WTC11 (cell line): ENCODE measurements at regions not wholly inside any gene's neighbourhood (a gene's known extent, or its start where the extent isn't known, plus 50 kb on each side); places are given as distances from the start of the nearest gene placed in this dataset.

Experiments used
- ATAC-seq: fragments of 200-7000 bp; cut with Tn5 transposase; 2 replicates; pipeline ENCODE4 v1.10.0; 2021; ENCODE audit warnings: mild to moderate bottlenecking, moderate library complexity
- CTCF ChIA-PET: fragments of 300-600 bp; sonication (Branson Sonifier 250); formaldehyde crosslinking; loops from one replicate; lab custom pipeline; 2021; ENCODE audit warnings: antibody characterized with exemption; lab: Charles Lee
- POLR2A ChIA-PET: fragments of 350-600 bp; sonication (Branson Sonifier 250); formaldehyde crosslinking; loops from one replicate; lab custom pipeline; 2021; ENCODE audit warnings: antibody characterized with exemption; lab: Charles Lee
- DNase-seq: peaks from one replicate; pipeline ENCODE4 v3.0.0; 2021; ENCODE audit warnings: low spot score
- H3K27ac Mint-ChIP-seq: 2 replicates; pipeline ENCODE4 v1.8.0; 2021; ENCODE audit warnings: mixed read lengths
- H3K27me3 Mint-ChIP-seq: 2 replicates; pipeline ENCODE4 v1.8.0; 2021; ENCODE audit warnings: low read depth, mild to moderate bottlenecking, moderate library complexity, mixed read lengths
- H3K36me3 Mint-ChIP-seq: 2 replicates; pipeline ENCODE4 v1.8.0; 2021; ENCODE audit warnings: mixed read lengths
- H3K4me1 Mint-ChIP-seq: 2 replicates; pipeline ENCODE4 v1.8.0; 2022; ENCODE audit warnings: mixed read lengths
- H3K4me3 Mint-ChIP-seq: 2 replicates; pipeline ENCODE4 v1.8.0; 2021; ENCODE audit warnings: mild to moderate bottlenecking, moderate library complexity, mixed read lengths
- H3K9me3 Mint-ChIP-seq: 2 replicates; pipeline ENCODE4 v1.8.0; 2021; ENCODE audit warnings: mixed read lengths
- CBFB ChIP-seq: sonication (generic); formaldehyde crosslinking; IDR thresholded peaks from 2 replicates; pipeline ENCODE4 v1.8.1; 2022; ENCODE audit warnings: mild to moderate bottlenecking, low read depth, missing genetic modification reagents
- CDX4 ChIP-seq: fragments of 250-450 bp; sonication (Bioruptor Pico); IDR thresholded peaks from 2 replicates; pipeline ENCODE4 v1.9.0; 2021; ENCODE audit warnings: moderate library complexity, mild to moderate bottlenecking, inconsistent platforms, borderline replicate concordance
- CREM ChIP-seq: sonication (generic); formaldehyde crosslinking; IDR thresholded peaks from 2 replicates; pipeline ENCODE4 v1.8.1; 2022; ENCODE audit warnings: mild to moderate bottlenecking, missing genetic modification reagents, moderate library complexity
- ETV6 ChIP-seq: sonication (generic); formaldehyde crosslinking; IDR thresholded peaks from 2 replicates; pipeline ENCODE4 v1.8.1; 2022; ENCODE audit warnings: mild to moderate bottlenecking, missing genetic modification reagents
- GABPB1 ChIP-seq: sonication (generic); formaldehyde crosslinking; IDR thresholded peaks from 2 replicates; pipeline ENCODE4 v1.8.1; 2023; ENCODE audit warnings: mild to moderate bottlenecking, missing genetic modification reagents
- NFATC4 ChIP-seq: fragments of 250-450 bp; sonication (Bioruptor Pico); IDR thresholded peaks from 2 replicates; pipeline ENCODE4 v1.9.0; 2021; ENCODE audit warnings: mild to moderate bottlenecking
- NR1H2 ChIP-seq: sonication (generic); formaldehyde crosslinking; IDR thresholded peaks from 2 replicates; pipeline ENCODE4 v1.9.0; 2021; ENCODE audit warnings: mild to moderate bottlenecking, moderate library complexity, missing genetic modification reagents
- NR2C2 ChIP-seq: sonication (generic); formaldehyde crosslinking; IDR thresholded peaks from 2 replicates; pipeline ENCODE4 v1.8.0; 2022; ENCODE audit warnings: mild to moderate bottlenecking, missing genetic modification reagents
- NR3C1 ChIP-seq: sonication (generic); formaldehyde crosslinking; conservative IDR thresholded peaks from 2 replicates; pipeline ENCODE4 v1.8.1; 2023; ENCODE audit warnings: low read depth, mild to moderate bottlenecking, missing genetic modification reagents
- OVOL2 ChIP-seq: fragments of 250-450 bp; sonication (Bioruptor Pico); IDR thresholded peaks from 2 replicates; pipeline ENCODE4 v1.9.0; 2021; ENCODE audit warnings: mild to moderate bottlenecking, borderline replicate concordance
- PRRX2 ChIP-seq: fragments of 250-450 bp; sonication (Bioruptor Pico); IDR thresholded peaks from 2 replicates; pipeline ENCODE4 v1.8.0; 2021; ENCODE audit warnings: mild to moderate bottlenecking
- RORB ChIP-seq: fragments of 250-450 bp; sonication (Bioruptor Pico); IDR thresholded peaks from 2 replicates; pipeline ENCODE4 v1.9.0; 2021; ENCODE audit warnings: mild to moderate bottlenecking
- SMAD3 ChIP-seq: sonication (generic); formaldehyde crosslinking; IDR thresholded peaks from 2 replicates; pipeline ENCODE4 v1.8.0; 2022; ENCODE audit warnings: missing genetic modification reagents, mild to moderate bottlenecking, borderline replicate concordance
- SP1 ChIP-seq: sonication (generic); formaldehyde crosslinking; conservative IDR thresholded peaks from 2 replicates; pipeline ENCODE4 v1.8.1; 2022; ENCODE audit warnings: missing genetic modification reagents
- TCF7 ChIP-seq: sonication (generic); formaldehyde crosslinking; IDR thresholded peaks from 2 replicates; pipeline ENCODE4 v1.8.0; 2022; ENCODE audit warnings: mild to moderate bottlenecking, low read depth, missing genetic modification reagents, moderate library complexity
- ZMAT4 ChIP-seq: fragments of 250-450 bp; sonication (Bioruptor Pico); IDR thresholded peaks from 2 replicates; pipeline ENCODE4 v1.9.0; 2021; ENCODE audit warnings: mild to moderate bottlenecking
- ZNF138 ChIP-seq: sonication (generic); formaldehyde crosslinking; conservative IDR thresholded peaks from 2 replicates; pipeline ENCODE4 v1.8.1; 2022; ENCODE audit warnings: mild to moderate bottlenecking, moderate library complexity, missing genetic modification reagents
- ZNF396 ChIP-seq: fragments of 250-450 bp; sonication (Bioruptor Pico); IDR thresholded peaks from 2 replicates; pipeline ENCODE4 v1.8.0; 2021; ENCODE audit warnings: mild to moderate bottlenecking, moderate library complexity, borderline replicate concordance
- ZNF425 ChIP-seq: fragments of 250-450 bp; sonication (Bioruptor Pico); conservative IDR thresholded peaks from 2 replicates; pipeline ENCODE4 v1.9.0; 2021; ENCODE audit warnings: mild to moderate bottlenecking
- ZNF532 ChIP-seq: fragments of 250-450 bp; sonication (Bioruptor Pico); IDR thresholded peaks from 2 replicates; pipeline ENCODE4 v1.9.0; 2021; ENCODE audit warnings: mild to moderate bottlenecking, borderline replicate concordance

- ATAC-seq: peak; percentile 38; the same call in 1 of the 2 replicates
- TF ChIP-seq OVOL2 (no peak), CDX4 (CRISPR knock-in tag) (no peak), CREM (CRISPR knock-in tag) (no peak), NFATC4 (CRISPR knock-in tag) (no peak), CBFB (CRISPR knock-in tag) (no peak), NR1H2 (no peak), ZMAT4 (CRISPR knock-in tag) (no peak), ZNF532 (no peak), NR2C2 (CRISPR knock-in tag) (no peak), ZNF425 (no peak), SP1 (no peak), ZNF138 (CRISPR knock-in tag) (no peak)
- H3K9me3 Mint-ChIP-seq: peaks cover 27% of the 10 kb centered on the region
- ChIA-PET CTCF (interaction anchor here (1.2 kb wide), 1 partner anchor 19 kb away, joined by 3 read pairs; no protein-coding TSS in a partner anchor), POLR2A (no interaction called here)
- H3K27ac Mint-ChIP-seq: no peak overlapping the region
- peak; percentile 14 for DNase-seq
- H3K27me3 Mint-ChIP-seq: no peaks in the 10 kb centered on the region; the same call in 1 of the 2 replicates
- peaks cover 3% of the 10 kb centered on the region for H3K36me3 Mint-ChIP-seq
- no peak overlapping the region for H3K4me3 Mint-ChIP-seq
- H3K4me1 Mint-ChIP-seq: peaks cover 7% of the 10 kb centered on the region
These were observed 122.3 kb downstream of the BRD1 start for GRCh38 chr22:49705216-49705971.

GRCh38 chr22:49704345-49705215 lies 123.1 kb downstream of the BRD1 start:
- peaks cover 29% of the 10 kb centered on the region for H3K9me3 Mint-ChIP-seq
- CTCF ChIA-PET: interaction anchor here (0.8 to 1.2 kb wide), 2 partner anchors 20 to 72 kb away, joined by 3 read pairs; no protein-coding TSS in a partner anchor
- no peak for DNase-seq
- H3K27me3 Mint-ChIP-seq: no peaks in the 10 kb centered on the region; the same call in 1 of the 2 replicates
- H3K4me3 Mint-ChIP-seq: no peak overlapping the region
- peaks cover 7% of the 10 kb centered on the region for H3K4me1 Mint-ChIP-seq
- peaks cover 3% of the 10 kb centered on the region for H3K36me3 Mint-ChIP-seq
- POLR2A ChIA-PET: no interaction called here
- no peak for ATAC-seq
- H3K27ac Mint-ChIP-seq: no peak overlapping the region
- TF ChIP-seq RORB (CRISPR knock-in tag): no peak
- no peak for TF ChIP-seq NR3C1
- no peak for TF ChIP-seq ETV6
- no peak for TF ChIP-seq GABPB1 (CRISPR knock-in tag)
- no peak for TF ChIP-seq ZNF425
- TF ChIP-seq NR1H2: no peak
- TF ChIP-seq SMAD3 (CRISPR knock-in tag): no peak
- TF ChIP-seq PRRX2 (CRISPR knock-in tag): no peak
- no peak for TF ChIP-seq TCF7 (CRISPR knock-in tag)
- no peak for TF ChIP-seq ZNF396 (CRISPR knock-in tag)
- TF ChIP-seq SP1: no peak
